Stimulated activated memory B cell treated with anti-CD40 and anti-IgM and Interleukin-4, amounts not matched to agents 10 μg/mL and 1 μg/mL and 100 μg/mL, for 72 hours (primary cell): ENCODE measurements at regions not wholly inside any gene's neighbourhood (a gene's known extent, or its start where the extent isn't known, plus 50 kb on each side); places are given as distances from the start of the nearest gene placed in this dataset.

Experiments used
- ATAC-seq: fragments of 150-1000 bp; cut with Tn5 transposase; 2 replicates; pipeline ENCODE4 v1.10.0; 2021
- H3K27ac Mint-ChIP-seq: one replicate; pipeline ENCODE4 v1.8.0; 2022; ENCODE audit warnings: mild to moderate bottlenecking, mixed read lengths
- H3K27me3 Mint-ChIP-seq: one replicate; pipeline ENCODE4 v1.8.0; 2022; ENCODE audit warnings: mixed read lengths
- H3K36me3 Mint-ChIP-seq: one replicate; pipeline ENCODE4 v1.8.0; 2022; ENCODE audit warnings: mixed read lengths
- H3K4me1 Mint-ChIP-seq: one replicate; pipeline ENCODE4 v1.8.0; 2022; ENCODE audit warnings: mixed read lengths
- H3K4me3 Mint-ChIP-seq: one replicate; pipeline ENCODE4 v1.8.0; 2022; ENCODE audit warnings: mild to moderate bottlenecking, moderate library complexity, mixed read lengths
- H3K9me3 Mint-ChIP-seq: one replicate; pipeline ENCODE4 v1.8.0; 2022; ENCODE audit warnings: mixed read lengths

GRCh38 chr1:99590578-99591209, 55.2 kb upstream of the PALMD start:
- H3K27me3 Mint-ChIP-seq: no peaks in the 10 kb centered on the region
- H3K4me1 Mint-ChIP-seq: no peaks in the 10 kb centered on the region
- no peak overlapping the region for H3K27ac Mint-ChIP-seq
- no peak for ATAC-seq
- H3K36me3 Mint-ChIP-seq: no peaks in the 10 kb centered on the region
- H3K4me3 Mint-ChIP-seq: no peak overlapping the region
- H3K9me3 Mint-ChIP-seq: no peaks in the 10 kb centered on the region

GRCh38 chr1:99591886-99592285, 54.0 kb upstream of the PALMD start:
- no peak for ATAC-seq
- Mint-ChIP-seq H3K4me3 (no peak overlapping the region), H3K27ac (no peak overlapping the region), H3K4me1 (no peaks in the 10 kb centered on the region), H3K36me3 (no peaks in the 10 kb centered on the region), H3K9me3 (no peaks in the 10 kb centered on the region), H3K27me3 (no peaks in the 10 kb centered on the region)

- H3K4me1 Mint-ChIP-seq: no peaks in the 10 kb centered on the region
- H3K36me3 Mint-ChIP-seq: no peaks in the 10 kb centered on the region
- no peaks in the 10 kb centered on the region for H3K27me3 Mint-ChIP-seq
- ATAC-seq: no peak
- H3K4me3 Mint-ChIP-seq: no peak overlapping the region
- no peak overlapping the region for H3K27ac Mint-ChIP-seq
- no peaks in the 10 kb centered on the region for H3K9me3 Mint-ChIP-seq
Measured at GRCh38 chr1:99594205-99594604, 51.7 kb upstream of the PALMD start.

- no peak overlapping the region for H3K4me3 Mint-ChIP-seq
- H3K9me3 Mint-ChIP-seq: no peaks in the 10 kb centered on the region
- ATAC-seq: no peak
- no peak overlapping the region for H3K27ac Mint-ChIP-seq
- H3K27me3 Mint-ChIP-seq: no peaks in the 10 kb centered on the region
- H3K4me1 Mint-ChIP-seq: no peaks in the 10 kb centered on the region
- H3K36me3 Mint-ChIP-seq: no peaks in the 10 kb centered on the region
Measured at GRCh38 chr1:99595041-99595440, 50.9 kb upstream of the PALMD start.

GRCh38 chr1:99595441-99595840, 50.5 kb upstream of the PALMD start:
- no peak overlapping the region for H3K27ac Mint-ChIP-seq
- H3K9me3 Mint-ChIP-seq: no peaks in the 10 kb centered on the region
- no peak overlapping the region for H3K4me3 Mint-ChIP-seq
- ATAC-seq: no peak
- H3K36me3 Mint-ChIP-seq: no peaks in the 10 kb centered on the region
- H3K4me1 Mint-ChIP-seq: no peaks in the 10 kb centered on the region
- H3K27me3 Mint-ChIP-seq: no peaks in the 10 kb centered on the region
